Stimulated activated CD8-positive, alpha-beta memory T cell treated with anti-CD3 and anti-CD28 coated beads, Interleukin-2, amount 100 ng/mL, for 48 hours (primary cell): ENCODE measurements at regions not wholly inside any gene's neighbourhood (a gene's known extent, or its start where the extent isn't known, plus 50 kb on each side); places are given as distances from the start of the nearest gene placed in this dataset.
A peak's percentile ranks its signal among the peaks of the same experiment; 100 is the strongest.

Experiments
- DNase-seq, 2 donors: peaks; one replicate each; pipeline ENCODE4 v3.0.0-alpha.2; 2020; ENCODE audit warnings: low read depth in 2 of 2

- no peak for DNase-seq
Observed at GRCh38 chr22:48841881-48842582, 985.6 kb downstream of the BRD1 start.

DNA sequence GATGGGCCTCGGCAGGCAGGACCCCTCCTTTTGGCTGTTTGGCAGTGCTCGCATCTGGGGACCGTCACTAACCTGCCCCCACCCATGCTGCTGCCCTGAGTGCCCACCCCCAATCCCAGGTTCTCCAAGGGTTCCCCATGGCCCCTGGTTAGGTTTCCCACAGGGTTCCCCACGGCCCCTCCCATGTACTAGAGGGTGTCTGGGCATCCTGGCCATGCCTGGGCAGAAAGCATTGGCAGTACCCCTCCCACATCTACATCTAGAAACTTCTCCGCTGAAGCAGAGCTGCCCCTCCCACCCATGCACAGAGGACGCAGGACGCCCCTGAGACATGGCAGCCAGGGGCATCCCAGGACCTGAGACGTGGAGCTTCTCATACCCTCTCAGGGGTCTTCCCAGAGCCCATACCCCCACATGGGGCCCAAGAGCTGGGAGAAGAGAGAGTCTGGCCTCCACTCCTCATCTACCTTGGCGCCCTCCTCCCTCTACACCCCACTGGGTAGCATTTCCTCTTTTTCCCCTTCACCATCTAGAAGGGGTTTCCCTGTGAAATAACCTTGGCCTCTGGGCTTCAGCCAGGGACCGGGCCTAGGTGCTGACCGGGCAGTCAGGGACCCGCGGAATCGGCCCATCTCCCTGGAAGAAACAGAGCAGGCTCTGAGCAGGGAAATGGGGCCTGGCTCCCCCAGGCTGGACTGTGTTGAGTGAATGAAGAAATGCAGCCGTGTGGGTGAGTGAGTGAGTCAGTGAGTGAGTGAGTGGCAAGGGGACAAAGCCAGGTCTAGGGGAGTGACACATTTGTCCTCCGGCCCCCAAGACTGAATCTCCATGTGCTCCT lies 987.3 kb downstream of the BRD1 start:
- DNase-seq = no peak

- no peak for DNase-seq
Observed at GRCh38 chr22:48838846-48839730, 988.6 kb downstream of the BRD1 start.

DNA sequence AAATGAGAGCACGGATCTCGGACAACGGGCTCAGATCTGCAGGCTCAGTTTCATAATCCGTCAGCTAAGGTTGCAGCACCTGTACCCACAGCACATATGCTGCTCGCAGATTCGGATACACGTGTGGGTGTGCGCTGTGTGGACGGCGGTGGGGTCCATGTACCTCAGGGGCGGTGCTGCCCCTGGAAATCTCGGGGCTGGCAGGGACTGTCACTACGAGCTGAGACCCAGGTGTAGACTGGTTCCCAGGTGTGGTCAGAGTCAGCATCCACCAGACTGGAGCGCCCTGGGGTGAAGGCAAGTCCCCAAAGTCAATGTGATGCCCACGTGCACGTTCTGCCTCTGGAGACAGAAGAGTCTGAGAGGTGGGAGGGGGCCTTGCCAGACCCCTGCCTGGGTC lies 989.3 kb downstream of the BRD1 start:
- no peak for DNase-seq

DNA sequence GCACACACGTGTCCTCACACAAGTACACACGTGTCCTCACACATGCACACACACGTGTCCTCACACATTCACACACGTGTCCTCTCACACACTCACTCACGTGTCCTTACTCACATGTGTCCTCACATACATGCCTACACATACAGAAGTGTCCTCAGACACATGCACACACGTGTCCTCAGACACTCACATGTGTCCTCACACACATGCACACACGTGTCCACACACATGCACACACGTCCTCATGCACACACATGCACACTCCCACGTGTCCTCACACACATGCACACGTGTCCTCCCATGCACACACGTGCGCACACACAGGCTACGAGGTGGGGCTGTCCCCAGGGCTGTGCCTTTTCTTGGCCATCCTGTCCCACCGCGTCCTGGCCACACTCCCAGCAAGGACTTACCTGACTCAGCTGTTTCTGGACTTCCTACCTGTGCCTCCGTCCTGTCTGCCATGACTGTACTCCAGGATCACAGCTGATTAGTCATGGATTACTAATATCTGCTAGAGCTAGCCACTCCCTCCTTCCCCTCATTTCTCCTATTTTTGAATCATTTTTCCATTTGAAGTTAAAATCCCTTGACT lies 990.2 kb downstream of the BRD1 start:
- DNase-seq = no peak

DNA sequence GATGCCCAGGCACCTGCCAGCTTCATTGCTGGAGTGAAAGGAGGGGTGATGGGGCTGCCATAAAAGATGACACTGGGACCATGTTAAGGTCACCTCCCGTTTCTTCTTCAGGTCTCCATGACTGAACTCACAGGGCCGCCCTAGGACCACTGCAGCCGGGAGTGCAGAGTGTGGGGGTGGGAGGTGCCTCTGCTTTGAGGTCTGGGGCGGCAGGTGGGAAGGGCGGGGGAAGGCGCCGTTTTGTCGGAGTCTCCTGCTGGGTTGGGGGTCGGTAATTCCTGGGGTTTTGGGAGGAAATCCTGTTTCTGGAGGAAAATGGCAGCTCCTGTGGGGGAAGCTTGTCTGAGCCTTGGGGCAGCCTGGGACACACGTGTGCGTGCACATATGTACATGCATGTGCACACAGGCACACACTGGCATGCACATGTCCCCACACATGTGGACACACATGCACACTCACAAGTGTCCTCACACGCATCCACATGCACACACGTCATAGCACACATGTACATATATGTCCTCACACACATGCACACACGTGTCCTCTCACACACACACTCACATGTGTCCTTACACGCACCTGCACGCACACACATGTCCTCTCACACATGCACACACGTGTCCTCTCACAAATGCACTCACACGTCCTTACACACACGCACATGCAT lies 990.9 kb downstream of the BRD1 start:
- DNase-seq = no peak

GRCh38 chr22:48835857-48836672 lies 991.6 kb downstream of the BRD1 start:
- DNase-seq = no peak

GRCh38 chr22:48835364-48835763 lies 992.3 kb downstream of the BRD1 start:
- no peak for DNase-seq

GRCh38 chr22:48834404-48834803 lies 993.3 kb downstream of the BRD1 start:
- DNase-seq = no peak

DNA sequence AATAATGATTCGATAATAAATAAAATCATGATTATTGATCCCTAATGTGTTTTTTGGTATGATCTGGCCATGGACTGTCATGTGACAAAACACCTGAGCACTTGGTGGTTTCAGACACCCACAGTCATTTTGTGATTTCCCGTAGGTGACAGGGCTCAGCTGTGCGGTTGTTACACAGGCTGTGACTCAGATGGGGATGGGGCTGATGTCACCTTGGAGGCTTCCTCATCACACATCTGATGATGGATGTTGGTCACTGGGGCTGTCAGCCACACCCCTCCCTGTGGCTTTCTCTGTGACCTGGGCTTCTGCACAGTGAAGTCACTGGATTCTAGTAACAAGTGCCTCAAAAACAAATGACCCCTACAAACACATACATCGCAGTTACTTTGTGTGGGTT lies 995.1 kb downstream of the BRD1 start:
- peak; percentile 3 to 11 for DNase-seq

DNA sequence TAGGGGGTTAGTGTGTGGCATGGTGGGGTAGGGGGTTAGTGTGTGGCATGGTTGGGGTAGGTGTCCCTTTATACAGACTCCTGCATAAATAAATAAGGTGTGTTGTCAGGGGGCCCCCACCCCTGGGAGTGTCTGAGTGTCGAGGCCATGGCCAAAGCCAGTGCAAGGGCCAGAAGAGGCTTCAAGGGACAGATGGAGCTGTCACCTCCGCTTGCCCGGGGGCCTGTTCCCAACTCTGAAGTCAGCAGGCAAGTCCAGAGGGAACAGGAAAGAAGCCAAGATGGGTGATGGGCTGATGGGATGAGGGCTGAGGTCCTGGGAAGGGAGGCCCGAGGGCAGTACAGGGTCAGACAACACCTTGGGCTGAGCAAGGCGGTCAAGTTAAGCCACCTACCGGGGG lies 997.8 kb downstream of the BRD1 start:
- no peak for DNase-seq

GRCh38 chr22:48828688-48829087 lies 999.0 kb downstream of the BRD1 start:
- DNase-seq = no peak

GRCh38 chr22:48827904-48828555 lies 999.6 kb downstream of the BRD1 start:
- DNase-seq = no peak

DNA sequence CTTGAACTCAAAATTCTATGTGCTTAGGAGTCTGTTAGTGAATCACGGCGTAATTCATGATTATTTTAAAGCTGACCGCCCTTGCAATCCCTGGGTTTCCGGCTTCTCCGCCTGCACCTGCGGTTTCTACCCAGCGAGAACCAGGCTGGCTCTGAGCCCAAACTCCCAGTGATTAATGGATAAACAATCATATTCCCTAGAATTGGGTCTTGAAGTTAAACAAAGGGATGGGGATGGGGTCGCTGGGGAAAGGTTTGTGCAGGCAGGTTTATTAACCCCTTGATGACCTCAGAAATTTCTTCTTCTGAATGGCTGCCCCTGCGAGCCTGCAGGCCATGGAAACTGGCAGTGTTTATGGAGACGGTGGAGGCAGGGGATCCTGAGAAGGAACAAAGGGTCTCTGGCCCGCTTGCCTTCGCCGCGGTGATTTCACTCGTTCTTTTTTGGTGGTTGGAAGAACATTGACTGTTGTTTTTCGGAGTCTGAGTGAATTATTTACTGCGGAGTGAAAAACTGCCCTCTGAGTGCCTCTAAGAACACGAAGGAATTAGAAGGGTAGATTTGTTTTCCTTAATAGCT lies 1000.3 kb downstream of the BRD1 start:
- DNase-seq = no peak

GRCh38 chr22:48826546-48826945 lies 1001.1 kb downstream of the BRD1 start:
- DNase-seq = no peak

- DNase-seq = no peak
Observed at GRCh38 chr22:48825802-48826520, 1001.7 kb downstream of the BRD1 start.

DNA sequence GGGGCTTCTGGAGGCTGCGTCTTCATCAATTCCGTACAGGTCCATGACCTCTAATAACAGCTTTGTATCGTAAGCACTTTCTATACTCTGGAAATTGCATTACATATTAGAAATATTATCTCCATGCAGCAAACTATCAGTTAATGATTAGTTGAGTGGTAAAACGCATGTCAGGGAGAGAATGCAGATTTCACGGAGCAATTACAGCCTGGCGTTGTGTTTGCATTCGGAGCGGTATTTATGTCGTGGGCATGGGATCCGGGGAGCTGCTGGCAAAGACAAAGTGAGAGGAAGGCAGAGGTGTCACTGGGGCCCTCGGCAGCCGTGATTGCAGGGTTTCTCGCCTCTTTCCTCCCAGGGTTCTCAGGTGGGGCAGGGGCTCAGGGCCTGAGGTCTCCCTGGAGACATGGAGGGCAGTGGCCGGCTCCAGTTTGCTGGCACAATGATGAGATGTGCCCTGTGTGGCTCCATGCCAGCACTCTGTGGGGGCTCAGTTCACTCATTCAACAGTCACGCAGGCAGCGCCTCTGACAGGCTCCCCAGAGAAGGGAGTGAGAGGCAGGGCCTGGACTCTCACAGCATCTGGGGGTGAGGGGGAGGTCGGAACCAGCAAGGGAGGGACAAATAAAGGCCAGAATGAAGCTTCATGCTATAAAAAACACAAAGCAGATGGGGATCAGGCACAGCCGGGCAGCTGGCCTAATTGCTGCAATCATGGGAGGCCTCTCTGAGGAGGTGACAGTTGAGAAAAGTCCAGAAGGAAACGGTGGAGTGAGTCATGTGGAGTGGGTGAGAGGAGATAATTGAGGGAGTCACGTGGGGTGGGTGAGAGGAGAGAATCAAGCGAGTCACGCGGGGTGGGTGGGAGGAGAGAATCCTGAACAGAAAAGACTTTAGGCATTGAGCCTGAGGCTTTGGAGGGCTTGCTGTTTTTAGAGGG lies 1002.7 kb downstream of the BRD1 start:
- DNase-seq = no peak

DNA sequence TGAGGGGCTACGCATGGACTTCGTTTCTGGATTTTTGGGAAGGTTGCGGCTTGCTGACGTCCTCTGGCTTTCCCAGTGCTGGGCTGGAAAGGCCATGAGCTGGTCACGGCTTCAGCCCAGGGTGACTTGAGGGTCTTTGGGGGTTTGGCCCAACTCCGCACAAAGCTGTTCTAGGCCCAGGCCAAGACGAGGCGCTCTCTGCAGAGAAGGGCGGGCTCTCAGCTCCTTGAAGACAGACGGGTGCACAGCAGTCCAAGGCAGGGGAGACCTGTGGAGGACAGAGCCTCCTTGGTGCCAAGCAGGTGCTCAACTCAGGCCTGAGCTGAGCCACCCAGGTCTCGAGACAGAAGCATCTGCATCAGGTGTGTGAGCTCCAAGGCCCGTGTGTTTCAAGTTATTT lies 1003.7 kb downstream of the BRD1 start:
- no peak for DNase-seq
